ENCODE measurements at regions not wholly inside any gene's neighbourhood (a gene's known extent, or its start where the extent isn't known, plus 50 kb on each side); places are given as distances from the start of the nearest gene placed in this dataset.

DNA sequence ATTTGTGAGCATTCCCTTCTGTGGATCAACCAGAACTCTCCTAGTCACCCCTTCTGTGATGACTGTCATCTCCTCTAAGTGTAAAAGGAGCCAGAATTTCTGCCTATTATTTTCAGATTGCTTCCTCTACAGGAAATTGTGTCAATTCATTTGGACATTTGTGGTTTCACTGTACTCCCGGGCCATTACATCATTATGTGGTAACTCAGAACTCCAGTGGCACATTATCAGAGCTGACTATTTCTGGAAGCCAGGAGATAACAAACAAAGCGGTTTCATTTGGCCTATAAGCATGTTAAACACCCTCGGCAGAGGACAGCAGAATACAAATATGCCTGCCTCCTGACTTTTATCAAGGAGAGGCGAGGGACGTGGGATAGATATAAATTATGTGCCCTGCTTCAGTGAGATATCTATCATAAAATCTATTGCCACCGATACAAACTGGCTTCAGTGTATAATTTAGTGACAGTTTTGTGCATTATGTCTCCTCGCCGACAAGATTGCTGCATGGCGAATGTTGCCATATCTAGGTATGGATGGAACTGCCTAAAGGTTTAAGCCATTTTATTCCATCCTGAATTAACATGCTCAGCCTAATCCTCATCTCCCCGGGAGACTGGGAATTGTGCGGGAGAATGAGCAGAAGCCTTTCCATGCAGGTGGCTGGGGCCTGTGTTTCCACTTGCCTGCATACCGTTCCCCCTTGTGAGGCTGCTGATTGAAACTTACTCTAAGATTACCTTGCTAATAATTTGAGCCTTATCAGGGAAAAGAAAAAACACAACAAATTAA lies 193.4 kb upstream of the SEMA6D start:
- TF ChIP-seq POLR2A (IDR thresholded peaks at IDR 0.05; ENCODE audit: low read depth, low read length): no peak
- TF ChIP-seq POLR2AphosphoS5 (IDR thresholded peaks at IDR 0.05; ENCODE audit: low read depth, low read length): no peak

Data from GM12892 (cell line).